WTC11 (cell line): ENCODE measurements at regions not wholly inside any gene's neighbourhood (a gene's known extent, or its start where the extent isn't known, plus 50 kb on each side); places are given as distances from the start of the nearest gene placed in this dataset.

Experiments used
- ATAC-seq: fragments of 200-7000 bp; cut with Tn5 transposase; 2 replicates; pipeline ENCODE4 v1.10.0; 2021; ENCODE audit warnings: mild to moderate bottlenecking, moderate library complexity
- CTCF ChIA-PET: fragments of 300-600 bp; sonication (Branson Sonifier 250); formaldehyde crosslinking; loops from one replicate; lab custom pipeline; 2021; ENCODE audit warnings: antibody characterized with exemption; lab: Charles Lee
- POLR2A ChIA-PET: fragments of 350-600 bp; sonication (Branson Sonifier 250); formaldehyde crosslinking; loops from one replicate; lab custom pipeline; 2021; ENCODE audit warnings: antibody characterized with exemption; lab: Charles Lee
- DNase-seq: peaks from one replicate; pipeline ENCODE4 v3.0.0; 2021; ENCODE audit warnings: low spot score
- H3K27ac Mint-ChIP-seq: 2 replicates; pipeline ENCODE4 v1.8.0; 2021; ENCODE audit warnings: mixed read lengths
- H3K27me3 Mint-ChIP-seq: 2 replicates; pipeline ENCODE4 v1.8.0; 2021; ENCODE audit warnings: low read depth, mild to moderate bottlenecking, moderate library complexity, mixed read lengths
- H3K36me3 Mint-ChIP-seq: 2 replicates; pipeline ENCODE4 v1.8.0; 2021; ENCODE audit warnings: mixed read lengths
- H3K4me1 Mint-ChIP-seq: 2 replicates; pipeline ENCODE4 v1.8.0; 2022; ENCODE audit warnings: mixed read lengths
- H3K4me3 Mint-ChIP-seq: 2 replicates; pipeline ENCODE4 v1.8.0; 2021; ENCODE audit warnings: mild to moderate bottlenecking, moderate library complexity, mixed read lengths
- H3K9me3 Mint-ChIP-seq: 2 replicates; pipeline ENCODE4 v1.8.0; 2021; ENCODE audit warnings: mixed read lengths
- ESRRA ChIP-seq: sonication (generic); formaldehyde crosslinking; IDR thresholded peaks from 2 replicates; pipeline ENCODE4 v1.8.1; 2022; ENCODE audit warnings: mild to moderate bottlenecking, missing genetic modification reagents, borderline replicate concordance
- ETV6 ChIP-seq: sonication (generic); formaldehyde crosslinking; IDR thresholded peaks from 2 replicates; pipeline ENCODE4 v1.8.1; 2022; ENCODE audit warnings: mild to moderate bottlenecking, missing genetic modification reagents
- IRF2 ChIP-seq: sonication (generic); formaldehyde crosslinking; IDR thresholded peaks from 2 replicates; pipeline ENCODE4 v1.8.0; 2022; ENCODE audit warnings: low read depth, missing genetic modification reagents, borderline replicate concordance
- MXD4 ChIP-seq: fragments of 250-450 bp; sonication (Bioruptor Pico); IDR thresholded peaks from 2 replicates; pipeline ENCODE4 v1.8.0; 2021; ENCODE audit warnings: mild to moderate bottlenecking, moderate library complexity, borderline replicate concordance
- NR1H2 ChIP-seq: sonication (generic); formaldehyde crosslinking; IDR thresholded peaks from 2 replicates; pipeline ENCODE4 v1.9.0; 2021; ENCODE audit warnings: mild to moderate bottlenecking, moderate library complexity, missing genetic modification reagents
- SOX15 ChIP-seq: fragments of 250-450 bp; sonication (Bioruptor Pico); IDR thresholded peaks from 2 replicates; pipeline ENCODE4 v1.9.0; 2021; ENCODE audit warnings: mild to moderate bottlenecking
- SP1 ChIP-seq: sonication (generic); formaldehyde crosslinking; conservative IDR thresholded peaks from 2 replicates; pipeline ENCODE4 v1.8.1; 2022; ENCODE audit warnings: missing genetic modification reagents
- TEAD1 ChIP-seq: sonication (generic); formaldehyde crosslinking; IDR thresholded peaks from 2 replicates; pipeline ENCODE4 v1.8.0; 2022; ENCODE audit warnings: mild to moderate bottlenecking, missing genetic modification reagents
- TEAD4 ChIP-seq: sonication (generic); formaldehyde crosslinking; IDR thresholded peaks from 2 replicates; pipeline ENCODE4 v1.8.0; 2022; ENCODE audit warnings: mild to moderate bottlenecking, missing genetic modification reagents
- ZNF219 ChIP-seq: sonication (generic); formaldehyde crosslinking; IDR thresholded peaks from 2 replicates; pipeline ENCODE4 v1.8.0; 2023; ENCODE audit warnings: missing genetic modification reagents, mild to moderate bottlenecking, borderline replicate concordance
- ZNF263 ChIP-seq: sonication (generic); formaldehyde crosslinking; IDR thresholded peaks from 2 replicates; pipeline ENCODE4 v1.8.1; 2022; ENCODE audit warnings: low read depth, mild to moderate bottlenecking, moderate library complexity, missing genetic modification reagents
- ZNF317 ChIP-seq: sonication (generic); formaldehyde crosslinking; IDR thresholded peaks from 2 replicates; pipeline ENCODE4 v1.8.1; 2023; ENCODE audit warnings: low read depth, mild to moderate bottlenecking, moderate library complexity, missing genetic modification reagents, borderline replicate concordance
- ZNF671 ChIP-seq: fragments of 250-450 bp; sonication (Bioruptor Pico); IDR thresholded peaks from 2 replicates; pipeline ENCODE4 v1.8.0; 2021; ENCODE audit warnings: mild to moderate bottlenecking
- TF ChIP-seq, protein P1 (sequence below): sonication (generic); formaldehyde crosslinking; conservative IDR thresholded peaks from 2 replicates; pipeline ENCODE4 v1.8.1; 2022; ENCODE audit warnings: mild to moderate bottlenecking, missing genetic modification reagents
- TF ChIP-seq, protein P2 (sequence below): sonication (generic); formaldehyde crosslinking; IDR thresholded peaks from 2 replicates; pipeline ENCODE4 v1.8.1; 2023; ENCODE audit warnings: mild to moderate bottlenecking, missing genetic modification reagents, moderate library complexity
- TF ChIP-seq, protein P3 (sequence below): sonication (generic); formaldehyde crosslinking; IDR thresholded peaks from 2 replicates; pipeline ENCODE4 v1.8.0; 2022; ENCODE audit warnings: missing genetic modification reagents
- TF ChIP-seq, protein P4 (sequence below): sonication (generic); formaldehyde crosslinking; IDR thresholded peaks from 2 replicates; pipeline ENCODE4 v1.8.1; 2022; ENCODE audit warnings: mild to moderate bottlenecking, missing genetic modification reagents, moderate library complexity, borderline replicate concordance
- TF ChIP-seq, protein P5 (sequence below): sonication (generic); formaldehyde crosslinking; IDR thresholded peaks from 2 replicates; pipeline ENCODE4 v1.8.0; 2023; ENCODE audit warnings: missing genetic modification reagents
- TF ChIP-seq, protein P6 (sequence below): sonication (generic); formaldehyde crosslinking; IDR thresholded peaks from 2 replicates; pipeline ENCODE4 v1.8.0; 2022; ENCODE audit warnings: mild to moderate bottlenecking, missing genetic modification reagents
- TF ChIP-seq, protein P7 (sequence below): sonication (generic); formaldehyde crosslinking; IDR thresholded peaks from 2 replicates; pipeline ENCODE4 v1.8.1; 2023; ENCODE audit warnings: mild to moderate bottlenecking, missing genetic modification reagents, borderline replicate concordance
- TF ChIP-seq, protein P8 (sequence below): fragments of 200-600 bp; IDR thresholded peaks from 2 replicates; pipeline ENCODE4 v1.8.0; 2022; ENCODE audit warnings: antibody characterized with exemption

DNA sequence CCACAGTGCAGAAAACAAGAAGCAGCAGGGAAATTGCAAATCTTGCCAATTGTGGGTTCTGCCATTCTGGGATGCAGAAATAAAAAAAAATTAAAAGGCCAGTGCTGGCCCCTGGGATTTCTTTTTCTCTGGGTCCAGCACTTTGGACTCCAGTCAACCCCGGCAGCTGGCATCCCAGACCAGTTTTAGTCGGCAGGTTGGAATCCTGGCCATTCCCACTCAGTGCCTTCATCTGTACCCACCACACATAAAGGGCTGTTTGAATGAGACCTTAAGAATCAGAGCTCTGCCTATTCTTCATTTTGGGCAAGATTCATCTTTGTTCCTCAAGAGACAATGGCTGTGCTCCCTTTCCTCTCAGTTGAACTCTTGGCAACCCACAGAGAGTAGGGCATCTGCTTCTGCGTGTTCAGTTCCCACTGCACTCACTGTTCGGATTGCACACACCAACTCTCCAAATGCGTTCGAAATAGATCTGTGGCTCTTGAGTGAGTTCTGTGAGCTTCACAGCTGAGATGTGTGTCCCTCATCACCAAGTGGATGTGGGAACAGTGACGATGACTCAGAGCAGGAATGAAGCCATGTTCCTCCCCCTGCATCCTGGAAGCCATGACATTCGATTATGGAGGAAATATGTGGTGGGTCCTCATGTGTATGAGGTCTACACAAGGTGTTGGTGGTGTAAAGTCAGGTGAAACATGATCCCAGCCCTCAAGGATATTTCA lies 63.0 kb upstream of the EGFR start (continued):
- TF ChIP-seq MXD4 (CRISPR knock-in tag): no peak
- no peak for TF ChIP-seq ZNF317 (CRISPR knock-in tag)
- TF ChIP-seq, protein P1, sequence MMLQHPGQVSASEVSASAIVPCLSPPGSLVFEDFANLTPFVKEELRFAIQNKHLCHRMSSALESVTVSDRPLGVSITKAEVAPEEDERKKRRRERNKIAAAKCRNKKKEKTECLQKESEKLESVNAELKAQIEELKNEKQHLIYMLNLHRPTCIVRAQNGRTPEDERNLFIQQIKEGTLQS (CRISPR knock-in tag): no peak
- no peak for TF ChIP-seq ZNF263 (CRISPR knock-in tag)
- TF ChIP-seq, protein P2, sequence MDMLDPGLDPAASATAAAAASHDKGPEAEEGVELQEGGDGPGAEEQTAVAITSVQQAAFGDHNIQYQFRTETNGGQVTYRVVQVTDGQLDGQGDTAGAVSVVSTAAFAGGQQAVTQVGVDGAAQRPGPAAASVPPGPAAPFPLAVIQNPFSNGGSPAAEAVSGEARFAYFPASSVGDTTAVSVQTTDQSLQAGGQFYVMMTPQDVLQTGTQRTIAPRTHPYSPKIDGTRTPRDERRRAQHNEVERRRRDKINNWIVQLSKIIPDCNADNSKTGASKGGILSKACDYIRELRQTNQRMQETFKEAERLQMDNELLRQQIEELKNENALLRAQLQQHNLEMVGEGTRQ (CRISPR knock-in tag): no peak
- no peak for TF ChIP-seq NR1H2
- TF ChIP-seq, protein P3, sequence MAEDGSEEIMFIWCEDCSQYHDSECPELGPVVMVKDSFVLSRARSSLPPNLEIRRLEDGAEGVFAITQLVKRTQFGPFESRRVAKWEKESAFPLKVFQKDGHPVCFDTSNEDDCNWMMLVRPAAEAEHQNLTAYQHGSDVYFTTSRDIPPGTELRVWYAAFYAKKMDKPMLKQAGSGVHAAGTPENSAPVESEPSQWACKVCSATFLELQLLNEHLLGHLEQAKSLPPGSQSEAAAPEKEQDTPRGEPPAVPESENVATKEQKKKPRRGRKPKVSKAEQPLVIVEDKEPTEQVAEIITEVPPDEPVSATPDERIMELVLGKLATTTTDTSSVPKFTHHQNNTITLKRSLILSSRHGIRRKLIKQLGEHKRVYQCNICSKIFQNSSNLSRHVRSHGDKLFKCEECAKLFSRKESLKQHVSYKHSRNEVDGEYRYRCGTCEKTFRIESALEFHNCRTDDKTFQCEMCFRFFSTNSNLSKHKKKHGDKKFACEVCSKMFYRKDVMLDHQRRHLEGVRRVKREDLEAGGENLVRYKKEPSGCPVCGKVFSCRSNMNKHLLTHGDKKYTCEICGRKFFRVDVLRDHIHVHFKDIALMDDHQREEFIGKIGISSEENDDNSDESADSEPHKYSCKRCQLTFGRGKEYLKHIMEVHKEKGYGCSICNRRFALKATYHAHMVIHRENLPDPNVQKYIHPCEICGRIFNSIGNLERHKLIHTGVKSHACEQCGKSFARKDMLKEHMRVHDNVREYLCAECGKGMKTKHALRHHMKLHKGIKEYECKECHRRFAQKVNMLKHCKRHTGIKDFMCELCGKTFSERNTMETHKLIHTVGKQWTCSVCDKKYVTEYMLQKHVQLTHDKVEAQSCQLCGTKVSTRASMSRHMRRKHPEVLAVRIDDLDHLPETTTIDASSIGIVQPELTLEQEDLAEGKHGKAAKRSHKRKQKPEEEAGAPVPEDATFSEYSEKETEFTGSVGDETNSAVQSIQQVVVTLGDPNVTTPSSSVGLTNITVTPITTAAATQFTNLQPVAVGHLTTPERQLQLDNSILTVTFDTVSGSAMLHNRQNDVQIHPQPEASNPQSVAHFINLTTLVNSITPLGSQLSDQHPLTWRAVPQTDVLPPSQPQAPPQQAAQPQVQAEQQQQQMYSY (CRISPR knock-in tag): no peak
- no peak for TF ChIP-seq TEAD4 (CRISPR knock-in tag)

DNA sequence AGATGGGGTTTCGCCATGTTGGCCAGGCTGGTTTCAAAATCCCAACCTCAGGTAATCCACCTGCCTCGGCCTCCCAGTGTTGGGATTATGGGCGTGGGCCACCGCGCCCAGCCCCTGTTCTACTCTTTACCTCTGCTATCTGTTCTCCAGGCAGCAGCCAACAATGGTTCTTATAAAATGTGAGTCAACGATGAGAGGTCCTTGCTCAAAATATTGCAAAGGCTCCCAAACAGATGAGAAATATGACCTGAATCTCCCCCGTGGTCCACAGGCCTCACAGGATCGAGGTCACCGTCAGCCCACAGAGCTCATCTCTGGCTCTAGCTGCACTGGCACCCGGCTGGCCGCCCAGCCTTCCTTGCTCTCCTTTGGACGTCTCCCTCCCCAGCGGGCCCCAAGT lies 62.0 kb upstream of the EGFR start:
- POLR2A ChIA-PET: no interaction called here
- CTCF ChIA-PET: interaction anchor here (0.9 to 1.5 kb wide), 2 partner anchors 293 to 299 kb away, joined by 3 to 4 read pairs; no protein-coding TSS in a partner anchor
- Mint-ChIP-seq H3K36me3 (no peaks in the 10 kb centered on the region), H3K27ac (no peak overlapping the region), H3K4me3 (no peak overlapping the region), H3K27me3 (no peaks in the 10 kb centered on the region), H3K4me1 (no peaks in the 10 kb centered on the region), H3K9me3 (no peaks in the 10 kb centered on the region)
- ATAC-seq (no peak), DNase-seq (no peak)
- TF ChIP-seq SP1 (CRISPR knock-in tag) (no peak), TEAD1 (CRISPR knock-in tag) (no peak), ZNF263 (CRISPR knock-in tag) (no peak), ZNF219 (no peak), SOX15 (no peak), ZNF671 (CRISPR knock-in tag) (no peak), ETV6 (no peak), IRF2 (CRISPR knock-in tag) (no peak), ESRRA (no peak)
- TF ChIP-seq, protein P4, sequence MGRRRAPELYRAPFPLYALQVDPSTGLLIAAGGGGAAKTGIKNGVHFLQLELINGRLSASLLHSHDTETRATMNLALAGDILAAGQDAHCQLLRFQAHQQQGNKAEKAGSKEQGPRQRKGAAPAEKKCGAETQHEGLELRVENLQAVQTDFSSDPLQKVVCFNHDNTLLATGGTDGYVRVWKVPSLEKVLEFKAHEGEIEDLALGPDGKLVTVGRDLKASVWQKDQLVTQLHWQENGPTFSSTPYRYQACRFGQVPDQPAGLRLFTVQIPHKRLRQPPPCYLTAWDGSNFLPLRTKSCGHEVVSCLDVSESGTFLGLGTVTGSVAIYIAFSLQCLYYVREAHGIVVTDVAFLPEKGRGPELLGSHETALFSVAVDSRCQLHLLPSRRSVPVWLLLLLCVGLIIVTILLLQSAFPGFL (CRISPR knock-in tag): no peak
- TF ChIP-seq, protein P5, sequence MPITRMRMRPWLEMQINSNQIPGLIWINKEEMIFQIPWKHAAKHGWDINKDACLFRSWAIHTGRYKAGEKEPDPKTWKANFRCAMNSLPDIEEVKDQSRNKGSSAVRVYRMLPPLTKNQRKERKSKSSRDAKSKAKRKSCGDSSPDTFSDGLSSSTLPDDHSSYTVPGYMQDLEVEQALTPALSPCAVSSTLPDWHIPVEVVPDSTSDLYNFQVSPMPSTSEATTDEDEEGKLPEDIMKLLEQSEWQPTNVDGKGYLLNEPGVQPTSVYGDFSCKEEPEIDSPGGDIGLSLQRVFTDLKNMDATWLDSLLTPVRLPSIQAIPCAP (CRISPR knock-in tag): no peak
- TF ChIP-seq, protein P6, sequence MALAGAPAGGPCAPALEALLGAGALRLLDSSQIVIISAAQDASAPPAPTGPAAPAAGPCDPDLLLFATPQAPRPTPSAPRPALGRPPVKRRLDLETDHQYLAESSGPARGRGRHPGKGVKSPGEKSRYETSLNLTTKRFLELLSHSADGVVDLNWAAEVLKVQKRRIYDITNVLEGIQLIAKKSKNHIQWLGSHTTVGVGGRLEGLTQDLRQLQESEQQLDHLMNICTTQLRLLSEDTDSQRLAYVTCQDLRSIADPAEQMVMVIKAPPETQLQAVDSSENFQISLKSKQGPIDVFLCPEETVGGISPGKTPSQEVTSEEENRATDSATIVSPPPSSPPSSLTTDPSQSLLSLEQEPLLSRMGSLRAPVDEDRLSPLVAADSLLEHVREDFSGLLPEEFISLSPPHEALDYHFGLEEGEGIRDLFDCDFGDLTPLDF (CRISPR knock-in tag): no peak
- TF ChIP-seq, protein P7, sequence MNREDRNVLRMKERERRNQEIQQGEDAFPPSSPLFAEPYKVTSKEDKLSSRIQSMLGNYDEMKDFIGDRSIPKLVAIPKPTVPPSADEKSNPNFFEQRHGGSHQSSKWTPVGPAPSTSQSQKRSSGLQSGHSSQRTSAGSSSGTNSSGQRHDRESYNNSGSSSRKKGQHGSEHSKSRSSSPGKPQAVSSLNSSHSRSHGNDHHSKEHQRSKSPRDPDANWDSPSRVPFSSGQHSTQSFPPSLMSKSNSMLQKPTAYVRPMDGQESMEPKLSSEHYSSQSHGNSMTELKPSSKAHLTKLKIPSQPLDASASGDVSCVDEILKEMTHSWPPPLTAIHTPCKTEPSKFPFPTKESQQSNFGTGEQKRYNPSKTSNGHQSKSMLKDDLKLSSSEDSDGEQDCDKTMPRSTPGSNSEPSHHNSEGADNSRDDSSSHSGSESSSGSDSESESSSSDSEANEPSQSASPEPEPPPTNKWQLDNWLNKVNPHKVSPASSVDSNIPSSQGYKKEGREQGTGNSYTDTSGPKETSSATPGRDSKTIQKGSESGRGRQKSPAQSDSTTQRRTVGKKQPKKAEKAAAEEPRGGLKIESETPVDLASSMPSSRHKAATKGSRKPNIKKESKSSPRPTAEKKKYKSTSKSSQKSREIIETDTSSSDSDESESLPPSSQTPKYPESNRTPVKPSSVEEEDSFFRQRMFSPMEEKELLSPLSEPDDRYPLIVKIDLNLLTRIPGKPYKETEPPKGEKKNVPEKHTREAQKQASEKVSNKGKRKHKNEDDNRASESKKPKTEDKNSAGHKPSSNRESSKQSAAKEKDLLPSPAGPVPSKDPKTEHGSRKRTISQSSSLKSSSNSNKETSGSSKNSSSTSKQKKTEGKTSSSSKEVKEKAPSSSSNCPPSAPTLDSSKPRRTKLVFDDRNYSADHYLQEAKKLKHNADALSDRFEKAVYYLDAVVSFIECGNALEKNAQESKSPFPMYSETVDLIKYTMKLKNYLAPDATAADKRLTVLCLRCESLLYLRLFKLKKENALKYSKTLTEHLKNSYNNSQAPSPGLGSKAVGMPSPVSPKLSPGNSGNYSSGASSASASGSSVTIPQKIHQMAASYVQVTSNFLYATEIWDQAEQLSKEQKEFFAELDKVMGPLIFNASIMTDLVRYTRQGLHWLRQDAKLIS: no peak
- TF ChIP-seq, protein P8, sequence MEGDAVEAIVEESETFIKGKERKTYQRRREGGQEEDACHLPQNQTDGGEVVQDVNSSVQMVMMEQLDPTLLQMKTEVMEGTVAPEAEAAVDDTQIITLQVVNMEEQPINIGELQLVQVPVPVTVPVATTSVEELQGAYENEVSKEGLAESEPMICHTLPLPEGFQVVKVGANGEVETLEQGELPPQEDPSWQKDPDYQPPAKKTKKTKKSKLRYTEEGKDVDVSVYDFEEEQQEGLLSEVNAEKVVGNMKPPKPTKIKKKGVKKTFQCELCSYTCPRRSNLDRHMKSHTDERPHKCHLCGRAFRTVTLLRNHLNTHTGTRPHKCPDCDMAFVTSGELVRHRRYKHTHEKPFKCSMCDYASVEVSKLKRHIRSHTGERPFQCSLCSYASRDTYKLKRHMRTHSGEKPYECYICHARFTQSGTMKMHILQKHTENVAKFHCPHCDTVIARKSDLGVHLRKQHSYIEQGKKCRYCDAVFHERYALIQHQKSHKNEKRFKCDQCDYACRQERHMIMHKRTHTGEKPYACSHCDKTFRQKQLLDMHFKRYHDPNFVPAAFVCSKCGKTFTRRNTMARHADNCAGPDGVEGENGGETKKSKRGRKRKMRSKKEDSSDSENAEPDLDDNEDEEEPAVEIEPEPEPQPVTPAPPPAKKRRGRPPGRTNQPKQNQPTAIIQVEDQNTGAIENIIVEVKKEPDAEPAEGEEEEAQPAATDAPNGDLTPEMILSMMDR: no peak
